H1 (cell line): ENCODE measurements at regions not wholly inside any gene's neighbourhood (a gene's known extent, or its start where the extent isn't known, plus 50 kb on each side); places are given as distances from the start of the nearest gene placed in this dataset.

Experiments used
- CTCF ChIA-PET: fragments of 300-600 bp; sonication (Branson Sonifier 250); formaldehyde crosslinking; loops from one replicate; lab custom pipeline; 2021; ENCODE audit not compliant: partially characterized antibody; lab: Charles Lee
- POLR2A ChIA-PET: fragments of 300-600 bp; sonication (Branson Sonifier 250); formaldehyde crosslinking; loops from one replicate; lab custom pipeline; 2021; ENCODE audit warnings: inconsistent platforms; ENCODE audit not compliant: partially characterized antibody; lab: Charles Lee
- DNase-seq, 2 experiments: peaks; one replicate each; pipeline versions ENCODE4 v3.0.0 to v3.0.0-alpha.2; 2010 to 2022; ENCODE audit warnings: low spot score in 2 of 2, low read depth in 1 of 2, mixed read lengths in 1 of 2
- FAIRE-seq: peaks from 2 replicates; lab custom pipeline; 2011; peaks lifted over from hg19 to GRCh38; lab: Jason Lieb, UNC
- H2AFZ ChIP-seq: 2 replicates; pipeline ENCODE4 v1.8.1; 2012; ENCODE audit warnings: low read length, inconsistent platforms
- H2AK5ac ChIP-seq: 2 replicates; pipeline ENCODE4 v1.6.1; 2013; ENCODE audit warnings: low read depth, low read length
- H2BK120ac ChIP-seq: replicated peaks from 2 replicates; pipeline ENCODE3; 2013; ENCODE audit warnings: low read depth, low read length, inconsistent platforms
- H2BK12ac ChIP-seq: 2 replicates; pipeline ENCODE4 v1.6.1; 2013; ENCODE audit warnings: low read depth, low read length
- H2BK15ac ChIP-seq: 2 replicates; pipeline ENCODE4 v1.6.1; 2013; ENCODE audit warnings: low read length
- H2BK20ac ChIP-seq: 2 replicates; pipeline ENCODE4 v1.6.1; 2013; ENCODE audit warnings: low read length
- H2BK5ac ChIP-seq: 2 replicates; pipeline ENCODE4 v1.6.1; 2013; ENCODE audit warnings: low read depth, low read length
- H3K14ac ChIP-seq: 2 replicates; pipeline ENCODE4 v1.6.1; 2013; ENCODE audit warnings: inconsistent platforms; ENCODE audit not compliant: insufficient read length
- H3K18ac ChIP-seq: 2 replicates; pipeline ENCODE4 v1.6.1; 2013; ENCODE audit warnings: low read length; ENCODE audit errors: extremely low read depth
- H3K23ac ChIP-seq: 2 replicates; pipeline ENCODE4 v1.6.1; 2013; ENCODE audit warnings: inconsistent platforms; ENCODE audit not compliant: insufficient read length
- H3K23me2 ChIP-seq: 2 replicates; pipeline ENCODE4 v1.6.1; 2013; ENCODE audit warnings: low read depth, low read length
- H3K27ac ChIP-seq: 2 replicates; pipeline ENCODE4 v1.6.1; 2011; ENCODE audit warnings: low read depth, low read length, inconsistent platforms
- H3K27me3 ChIP-seq, 4 experiments: replicated peaks in 1 of 4; 1 replicate in 1 of 4; 2 replicates in 3 of 4; pipeline versions ENCODE4 v1.6.1 to v1.8.1; 2011 to 2013; ENCODE audit warnings: low read length in 3 of 4, mild to moderate bottlenecking in 3 of 4, inconsistent platforms in 2 of 4, mixed read lengths in 2 of 4, moderate library complexity in 1 of 4; ENCODE audit not compliant: control insufficient read depth in 3 of 4, insufficient read depth in 3 of 4; ENCODE audit errors: extremely low read depth in 1 of 4
- H3K36me3 ChIP-seq, 4 experiments: 2 replicates each; pipeline versions ENCODE4 v1.6.1 to v1.8.1; 2011 to 2013; ENCODE audit warnings: mild to moderate bottlenecking in 4 of 4, low read length in 3 of 4, moderate library complexity in 2 of 4, control low read depth in 1 of 4, inconsistent platforms in 1 of 4; ENCODE audit not compliant: insufficient read depth in 4 of 4, control insufficient read depth in 2 of 4
- H3K4ac ChIP-seq: replicated peaks from 2 replicates; pipeline ENCODE3; 2013; ENCODE audit warnings: low read length, low read depth, mixed read lengths, inconsistent platforms; ENCODE audit not compliant: insufficient read length
- H3K4me1 ChIP-seq, 4 experiments: replicated peaks in 1 of 4; 1 replicate in 1 of 4; 2 replicates in 3 of 4; pipeline versions ENCODE4 v1.6.1 to v1.8.1; 2011 to 2013; ENCODE audit warnings: low read length in 3 of 4, inconsistent platforms in 2 of 4, mixed read lengths in 1 of 4; ENCODE audit not compliant: insufficient read depth in 4 of 4, control insufficient read depth in 3 of 4
- H3K4me2 ChIP-seq, 2 experiments: 2 replicates each; pipeline versions ENCODE4 v1.6.1 to v1.8.1; 2011 to 2013; ENCODE audit warnings: low read depth in 2 of 2, low read length in 2 of 2, control low read depth in 1 of 2, inconsistent platforms in 1 of 2, mild to moderate bottlenecking in 1 of 2; ENCODE audit not compliant: insufficient read depth in 1 of 2
- H3K4me3 ChIP-seq, 4 experiments: fragments of 200-600, 300-600 bp in 1 of 4; sonication (generic), shearing (Covaris generic), sonication (Bioruptor Twin) in 1 of 4; 2 replicates each; pipeline versions ENCODE4 v1.5.1 to v1.8.1; 2011 to 2016; ENCODE audit warnings: low read length in 4 of 4, low read depth in 3 of 4, control low read depth in 2 of 4, inconsistent platforms in 2 of 4, mild to moderate bottlenecking in 2 of 4, mixed read lengths in 1 of 4, moderate library complexity in 1 of 4; ENCODE audit not compliant: insufficient read depth in 2 of 4; ENCODE audit errors: extremely low read depth in 1 of 4
- H3K56ac ChIP-seq: replicated peaks from 2 replicates; pipeline ENCODE3; 2013; ENCODE audit warnings: low read depth, mild to moderate bottlenecking, mixed read lengths, low read length, inconsistent platforms; ENCODE audit not compliant: insufficient read length
- H3K79me1 ChIP-seq: 2 replicates; pipeline ENCODE4 v1.6.1; 2013; ENCODE audit warnings: low read depth, low read length, control low read depth
- H3K79me2 ChIP-seq, 2 experiments: 2 replicates each; pipeline versions ENCODE4 v1.6.1 to v1.8.1; 2012 to 2013; ENCODE audit warnings: low read length in 2 of 2, mild to moderate bottlenecking in 2 of 2, inconsistent platforms in 1 of 2; ENCODE audit not compliant: insufficient read depth in 2 of 2, control insufficient read depth in 1 of 2
- H3K9ac ChIP-seq, 4 experiments: replicated peaks in 1 of 4; 1 replicate in 1 of 4; 2 replicates in 3 of 4; pipeline versions ENCODE4 v1.6.1 to v1.8.1; 2011 to 2013; ENCODE audit warnings: low read depth in 3 of 4, low read length in 3 of 4, control low read depth in 2 of 4, mild to moderate bottlenecking in 2 of 4, moderate library complexity in 2 of 4, inconsistent platforms in 1 of 4; ENCODE audit errors: extremely low read depth in 1 of 4
- H3K9me3 ChIP-seq, 2 experiments: 2 replicates each; pipeline versions ENCODE4 v1.6.1 to v1.8.1; 2012 to 2013; ENCODE audit warnings: mild to moderate bottlenecking in 2 of 2, moderate library complexity in 2 of 2, control low read depth in 1 of 2, inconsistent platforms in 1 of 2, low read depth in 1 of 2, low read length in 1 of 2, mixed read lengths in 1 of 2; ENCODE audit not compliant: insufficient read depth in 2 of 2
- H4K20me1 ChIP-seq, 2 experiments: replicated peaks in 1 of 2; 2 replicates each; pipeline versions ENCODE3 to v1.8.1; 2011 to 2013; ENCODE audit warnings: inconsistent platforms in 2 of 2, low read length in 2 of 2, mild to moderate bottlenecking in 1 of 2; ENCODE audit not compliant: insufficient read depth in 2 of 2, control insufficient read depth in 1 of 2
- H4K5ac ChIP-seq: 2 replicates; pipeline ENCODE4 v1.6.1; 2013; ENCODE audit warnings: low read length, low read depth, mixed read lengths, inconsistent platforms; ENCODE audit not compliant: insufficient read length
- H4K8ac ChIP-seq: 2 replicates; pipeline ENCODE4 v1.8.0; 2013; ENCODE audit warnings: mild to moderate bottlenecking, moderate library complexity, low read length, inconsistent platforms; ENCODE audit not compliant: insufficient read depth; ENCODE audit errors: extremely low read depth
- H4K91ac ChIP-seq: replicated peaks from 2 replicates; pipeline ENCODE3; 2013; ENCODE audit warnings: low read length, mixed read lengths, inconsistent platforms; ENCODE audit not compliant: insufficient read length
- CBX8 ChIP-seq: fragments of 300-800, 300-1000 bp; sonication (generic); IDR thresholded peaks from 2 replicates; pipeline ENCODE4 v1.7.1; 2016; ENCODE audit warnings: low read depth, low read length, borderline replicate concordance
- CHD1 ChIP-seq: IDR thresholded peaks from 2 replicates; pipeline ENCODE4 v1.6.1; 2012; ENCODE audit warnings: low read depth, low read length, improper control_type of control experiment
- GTF2F1 ChIP-seq: IDR thresholded peaks from 2 replicates; pipeline ENCODE4 v1.6.1; 2012; ENCODE audit warnings: low read depth, low read length, improper control_type of control experiment, borderline replicate concordance
- HDAC6 ChIP-seq: IDR thresholded peaks from one replicate; pipeline ENCODE4 v1.7.1; 2012; ENCODE audit warnings: low read depth, mild to moderate bottlenecking, inconsistent platforms, low read length, moderate library complexity
- RNF2 ChIP-seq: fragments of 200-900, 300-1000 bp; sonication (generic); IDR thresholded peaks from 2 replicates; pipeline ENCODE4 v1.7.1; 2016; ENCODE audit warnings: borderline replicate concordance, low read depth, mild to moderate bottlenecking, antibody characterized with exemption, low read length; ENCODE audit not compliant: poor library complexity, severe bottlenecking; ENCODE audit errors: missing control alignments
- SAP30 ChIP-seq: fragments of 300-600 bp; sonication (generic); IDR thresholded peaks from 2 replicates; pipeline ENCODE4 v1.7.1; 2012; ENCODE audit warnings: low read length, moderate library complexity, mild to moderate bottlenecking, inconsistent platforms; ENCODE audit not compliant: insufficient read depth, insufficient replicate concordance
- TBP ChIP-seq: IDR thresholded peaks from 2 replicates; pipeline ENCODE4 v1.6.1; 2011; ENCODE audit warnings: low read depth, low read length, improper control_type of control experiment
- TEAD4 ChIP-seq: IDR thresholded peaks from 2 replicates; pipeline ENCODE4 v1.6.1; 2012; ENCODE audit warnings: low read depth, low read length, inconsistent platforms, mixed read lengths
- ZNF274 ChIP-seq: IDR thresholded peaks from 2 replicates; pipeline ENCODE4 v1.7.0; 2012; ENCODE audit warnings: low read length, borderline replicate concordance; ENCODE audit errors: extremely low read depth

GRCh38 chr5:118522626-118523025, 465.7 kb downstream of the DTWD2 start:
- H4K5ac ChIP-seq = no peak overlapping the region
- no peaks in the 10 kb centered on the region for H3K36me3 ChIP-seq
- H2BK12ac ChIP-seq = no peak overlapping the region
- H2BK15ac ChIP-seq = no peak overlapping the region
- no peaks in the 10 kb centered on the region for H3K79me1 ChIP-seq
- TF ChIP-seq GTF2F1 (no peak), SAP30 (no peak), CBX8 (no peak), HDAC6 (no peak), CHD1 (no peak), ZNF274 (no peak), TEAD4 (no peak), RNF2 (no peak), TBP (no peak)
- no peak for DNase-seq
- no peak overlapping the region for H3K56ac ChIP-seq
- H3K4me1 ChIP-seq = peaks cover 0 to 6% (median 1%) of the 10 kb centered on the region in 4 experiments; a peak in 1 of 7 replicates
- no peak overlapping the region for H2AK5ac ChIP-seq
- no peak overlapping the region for H3K23ac ChIP-seq
- no peak overlapping the region for H3K14ac ChIP-seq
- H3K23me2 ChIP-seq = no peaks in the 10 kb centered on the region
- no peak overlapping the region for H4K8ac ChIP-seq
- no peak overlapping the region for H2AFZ ChIP-seq
- no peak overlapping the region for H3K27ac ChIP-seq
- no peak overlapping the region for H3K18ac ChIP-seq
- no peak overlapping the region for H3K4me2 ChIP-seq
- no peaks in the 10 kb centered on the region for H3K27me3 ChIP-seq
- POLR2A ChIA-PET = no interaction called here
- CTCF ChIA-PET = interaction anchor here (1.2 kb wide), 1 partner anchor 176 kb away, joined by 3 read pairs; no protein-coding TSS in a partner anchor
- H2BK20ac ChIP-seq = no peak overlapping the region
- no peaks in the 10 kb centered on the region for H3K79me2 ChIP-seq
- no peak overlapping the region for H2BK120ac ChIP-seq
- H4K91ac ChIP-seq = no peak overlapping the region
- H3K4ac ChIP-seq = no peak overlapping the region
- H3K9ac ChIP-seq = no peak overlapping the region
- H2BK5ac ChIP-seq = no peak overlapping the region
- H3K9me3 ChIP-seq = no peaks in the 10 kb centered on the region
- no peak overlapping the region for H3K4me3 ChIP-seq
- no peak for FAIRE-seq
- no peaks in the 10 kb centered on the region for H4K20me1 ChIP-seq
